Bronchial epithelial cell (primary cell): ENCODE measurements at regions not wholly inside any gene's neighbourhood (a gene's known extent, or its start where the extent isn't known, plus 50 kb on each side); places are given as distances from the start of the nearest gene placed in this dataset.
A peak's percentile ranks its signal among the peaks of the same experiment; 100 is the strongest.
"Not testable (repeated sequence)": the region's sequence is repeated elsewhere in the genome, so short reads cannot be mapped to it uniquely, and the experiment has no call there.

ENCODE experiments used
- DNase-seq: peaks from one replicate; pipeline ENCODE4 v3.0.0-alpha.2; 2010; ENCODE audit warnings: low read depth
- FAIRE-seq: peaks from 2 replicates; lab custom pipeline; 2011; peaks lifted over from hg19 to GRCh38; lab: Jason Lieb, UNC
- H3K27me3 ChIP-seq: 2 replicates; pipeline ENCODE4 v1.5.1; 2011; ENCODE audit warnings: low read length; ENCODE audit not compliant: control insufficient read depth, insufficient read depth
- H3K36me3 ChIP-seq: 2 replicates; pipeline ENCODE4 v1.5.1; 2011; ENCODE audit warnings: low read length; ENCODE audit not compliant: control insufficient read depth, insufficient read depth
- H3K4me3 ChIP-seq: 2 replicates; pipeline ENCODE4 v1.5.1; 2011; ENCODE audit warnings: mild to moderate bottlenecking, low read depth, low read length, control low read depth
- TF ChIP-seq, protein P1 (sequence below): IDR thresholded peaks from 2 replicates; pipeline ENCODE4 v1.5.1; 2011; ENCODE audit warnings: mild to moderate bottlenecking, moderate library complexity, low read length, control low read depth, inconsistent platforms; ENCODE audit not compliant: insufficient read depth, severe bottlenecking

DNA sequence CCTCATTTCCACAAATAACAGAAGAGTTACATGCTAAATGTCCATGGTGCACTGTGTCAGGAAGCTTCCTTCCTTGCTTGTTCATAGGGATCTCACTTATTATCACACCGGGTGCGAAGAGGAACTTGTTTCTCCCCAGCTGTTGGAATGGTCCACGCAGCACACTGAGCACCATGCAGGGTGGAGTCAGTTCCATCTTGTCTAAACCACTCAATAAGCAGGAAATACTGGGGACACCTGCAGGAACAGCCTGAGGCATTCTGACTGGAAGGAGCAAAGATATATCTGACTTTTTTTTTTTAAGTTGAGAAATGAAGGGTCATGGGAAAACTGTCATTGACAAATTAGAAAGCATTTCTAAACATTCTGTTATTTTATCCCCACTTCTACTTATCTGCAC is 70.0 kb upstream of the WDR72 start:
- Histone ChIP-seq H3K4me3 (no peak overlapping the region), H3K36me3 (no peaks in the 10 kb centered on the region), H3K27me3 (no peaks in the 10 kb centered on the region)
- no peak for FAIRE-seq
- TF ChIP-seq, protein P1, sequence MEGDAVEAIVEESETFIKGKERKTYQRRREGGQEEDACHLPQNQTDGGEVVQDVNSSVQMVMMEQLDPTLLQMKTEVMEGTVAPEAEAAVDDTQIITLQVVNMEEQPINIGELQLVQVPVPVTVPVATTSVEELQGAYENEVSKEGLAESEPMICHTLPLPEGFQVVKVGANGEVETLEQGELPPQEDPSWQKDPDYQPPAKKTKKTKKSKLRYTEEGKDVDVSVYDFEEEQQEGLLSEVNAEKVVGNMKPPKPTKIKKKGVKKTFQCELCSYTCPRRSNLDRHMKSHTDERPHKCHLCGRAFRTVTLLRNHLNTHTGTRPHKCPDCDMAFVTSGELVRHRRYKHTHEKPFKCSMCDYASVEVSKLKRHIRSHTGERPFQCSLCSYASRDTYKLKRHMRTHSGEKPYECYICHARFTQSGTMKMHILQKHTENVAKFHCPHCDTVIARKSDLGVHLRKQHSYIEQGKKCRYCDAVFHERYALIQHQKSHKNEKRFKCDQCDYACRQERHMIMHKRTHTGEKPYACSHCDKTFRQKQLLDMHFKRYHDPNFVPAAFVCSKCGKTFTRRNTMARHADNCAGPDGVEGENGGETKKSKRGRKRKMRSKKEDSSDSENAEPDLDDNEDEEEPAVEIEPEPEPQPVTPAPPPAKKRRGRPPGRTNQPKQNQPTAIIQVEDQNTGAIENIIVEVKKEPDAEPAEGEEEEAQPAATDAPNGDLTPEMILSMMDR: no peak
- no peak for DNase-seq

DNA sequence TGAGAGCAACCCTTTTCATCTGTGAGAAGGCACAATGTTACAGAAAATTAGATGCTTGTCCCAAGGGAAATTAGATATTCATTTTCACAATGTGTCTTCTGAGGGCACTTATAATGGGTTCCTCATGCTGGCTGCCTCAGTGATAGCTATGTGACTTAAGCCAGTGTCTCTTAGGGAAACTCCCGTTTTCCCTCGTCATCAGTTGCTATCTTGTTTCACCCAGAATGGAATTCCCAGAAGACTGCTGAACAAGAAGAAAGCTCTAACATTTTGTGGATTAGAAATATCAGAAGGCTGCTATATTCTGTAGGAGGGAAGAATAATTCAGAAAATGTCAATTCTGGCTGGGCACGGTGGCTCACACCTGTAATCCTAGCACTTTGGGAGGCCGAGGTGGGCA is 67.9 kb upstream of the WDR72 start:
- DNase-seq (no peak), FAIRE-seq (no peak)
- Histone ChIP-seq H3K4me3 (no peak overlapping the region), H3K27me3 (no peaks in the 10 kb centered on the region), H3K36me3 (no peaks in the 10 kb centered on the region)
- TF ChIP-seq, protein P1: no peak

DNA sequence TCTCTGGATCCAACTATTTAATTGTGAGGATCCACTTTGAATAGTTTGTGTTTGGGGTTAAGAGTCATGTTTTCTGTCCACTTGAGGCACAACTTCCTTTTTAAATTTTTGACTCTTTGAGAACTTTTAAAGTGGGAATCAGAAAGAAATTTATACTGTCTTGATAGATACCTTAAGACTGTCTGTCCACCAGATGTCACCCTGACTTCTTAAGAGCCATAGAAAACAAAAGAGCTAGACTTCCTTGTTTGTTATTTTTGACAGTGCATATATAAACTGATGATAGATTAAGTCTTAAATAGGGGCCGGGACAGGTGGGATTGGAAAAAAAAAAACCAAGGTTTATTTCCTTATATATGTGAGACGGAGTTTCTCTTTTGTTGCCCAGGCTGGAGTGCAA is 52.1 kb upstream of the WDR72 start:
- peak; percentile 22 for DNase-seq
- Histone ChIP-seq H3K27me3 (no peaks in the 10 kb centered on the region), H3K36me3 (no peaks in the 10 kb centered on the region), H3K4me3 (no peak overlapping the region)
- FAIRE-seq: no peak
- TF ChIP-seq, protein P1: peak; percentile 6

DNA sequence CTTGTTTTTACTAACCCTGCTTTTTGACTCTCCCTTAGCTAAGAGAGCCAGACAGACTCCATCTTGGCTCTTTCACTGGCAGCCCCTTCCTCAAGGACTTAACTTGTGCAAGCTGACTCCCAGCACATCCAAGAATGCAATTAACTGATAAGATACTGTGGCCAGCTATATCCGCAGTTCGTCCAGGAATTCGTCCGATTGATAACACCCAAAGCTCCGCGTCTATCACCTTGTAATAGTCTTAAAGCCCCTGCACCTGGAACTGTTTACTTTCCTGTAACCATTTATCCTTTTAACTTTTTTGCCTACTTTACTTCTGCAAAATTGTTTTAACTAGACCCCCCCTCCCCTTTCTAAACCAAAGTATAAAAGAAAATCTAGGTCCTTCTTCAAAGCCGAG is 50.8 kb upstream of the WDR72 start:
- not testable (repeated sequence) for H3K36me3 ChIP-seq, DNase-seq, FAIRE-seq, H3K27me3 ChIP-seq, H3K4me3 ChIP-seq
